ENCODE measurements at regions not wholly inside any gene's neighbourhood (a gene's known extent, or its start where the extent isn't known, plus 50 kb on each side); places are given as distances from the start of the nearest gene placed in this dataset.

GRCh38 chr4:156475322-156475721 is 496.3 kb downstream of the PDGFC start:
- H3K27ac ChIP-seq (ENCODE audit: low read depth, low read length): no peak overlapping the region
- no peak overlapping the region for H3K27ac Mint-ChIP-seq
- no peak for DNase-seq
- H3K27me3 ChIP-seq (ENCODE audit: insufficient read depth, low read length): no peaks in the 10 kb centered on the region
- H3K4me3 Mint-ChIP-seq: no peak overlapping the region
- H3K9me3 ChIP-seq (ENCODE audit: control insufficient read depth in 1 of 2, low read length in 2 of 2): no peaks in the 10 kb centered on the region
- H3K4me3 ChIP-seq (ENCODE audit: low read length in 2 of 2): no peak overlapping the region
- no peaks in the 10 kb centered on the region for H3K4me1 ChIP-seq (ENCODE audit: insufficient read depth, low read length)
- H3K9me3 Mint-ChIP-seq: peaks cover 0 to 5% (median 2%) of the 10 kb centered on the region in 8 donors
- POLR2A ChIA-PET (ENCODE audit: partially characterized antibody): no interaction called here
- H3K4me1 Mint-ChIP-seq: no peaks in the 10 kb centered on the region
- no peaks in the 10 kb centered on the region for H3K36me3 ChIP-seq (ENCODE audit: insufficient read depth, low read length)
- H3K36me3 Mint-ChIP-seq: no peaks in the 10 kb centered on the region
- CTCF ChIA-PET (ENCODE audit: partially characterized antibody): no interaction called here
- intact Hi-C loops (cut with micrococcal nuclease): no loop called here
- H3K27me3 Mint-ChIP-seq: no peaks in the 10 kb centered on the region

GRCh38 chr4:156473151-156473550 is 498.4 kb downstream of the PDGFC start:
- no peaks in the 10 kb centered on the region for H3K27me3 Mint-ChIP-seq
- intact Hi-C loops (cut with micrococcal nuclease): no loop called here
- H3K9me3 Mint-ChIP-seq: peaks cover 0 to 6% (median 2%) of the 10 kb centered on the region in 8 donors
- Histone ChIP-seq H3K9me3 (ENCODE audit: control insufficient read depth in 1 of 2, low read length in 2 of 2) (no peaks in the 10 kb centered on the region), H3K4me3 (ENCODE audit: low read length in 2 of 2) (no peak overlapping the region), H3K27ac (ENCODE audit: low read depth, low read length) (no peak overlapping the region), H3K27me3 (ENCODE audit: insufficient read depth, low read length) (no peaks in the 10 kb centered on the region), H3K36me3 (ENCODE audit: insufficient read depth, low read length) (no peaks in the 10 kb centered on the region), H3K4me1 (ENCODE audit: insufficient read depth, low read length) (no peaks in the 10 kb centered on the region)
- H3K4me1 Mint-ChIP-seq: no peaks in the 10 kb centered on the region
- ChIA-PET CTCF (ENCODE audit: partially characterized antibody) (no interaction called here), POLR2A (ENCODE audit: partially characterized antibody) (no interaction called here)
- no peak overlapping the region for H3K27ac Mint-ChIP-seq
- DNase-seq: no peak
- no peaks in the 10 kb centered on the region for H3K36me3 Mint-ChIP-seq
- no peak overlapping the region for H3K4me3 Mint-ChIP-seq

- Mint-ChIP-seq H3K9me3 (peaks cover 0 to 7% (median 2%) of the 10 kb centered on the region in 8 donors), H3K4me3 (no peak overlapping the region), H3K4me1 (no peaks in the 10 kb centered on the region), H3K27me3 (no peaks in the 10 kb centered on the region), H3K36me3 (no peaks in the 10 kb centered on the region), H3K27ac (no peak overlapping the region)
- Histone ChIP-seq H3K4me1 (ENCODE audit: insufficient read depth, low read length) (no peaks in the 10 kb centered on the region), H3K9me3 (ENCODE audit: control insufficient read depth in 1 of 2, low read length in 2 of 2) (no peaks in the 10 kb centered on the region), H3K27ac (ENCODE audit: low read depth, low read length) (no peak overlapping the region), H3K27me3 (ENCODE audit: insufficient read depth, low read length) (no peaks in the 10 kb centered on the region), H3K4me3 (ENCODE audit: low read length in 2 of 2) (no peak overlapping the region), H3K36me3 (ENCODE audit: insufficient read depth, low read length) (no peaks in the 10 kb centered on the region)
- CTCF ChIA-PET (ENCODE audit: partially characterized antibody): no interaction called here
- intact Hi-C loops (cut with micrococcal nuclease): no loop called here
- POLR2A ChIA-PET (ENCODE audit: partially characterized antibody): no interaction called here
- DNase-seq: no peak
These were observed 499.0 kb downstream of the PDGFC start for GRCh38 chr4:156472624-156473023.

GRCh38 chr4:156459584-156459983 is 505.9 kb upstream of the CTSO start:
- no peak overlapping the region for H3K27ac Mint-ChIP-seq
- DNase-seq: no peak
- ChIA-PET CTCF (ENCODE audit: partially characterized antibody) (no interaction called here), POLR2A (ENCODE audit: partially characterized antibody) (no interaction called here)
- intact Hi-C loops (cut with micrococcal nuclease): no loop called here
- no peaks in the 10 kb centered on the region for H3K27me3 ChIP-seq (ENCODE audit: insufficient read depth, low read length)
- no peak overlapping the region for H3K4me3 ChIP-seq (ENCODE audit: low read length in 2 of 2)
- no peak overlapping the region for H3K27ac ChIP-seq (ENCODE audit: low read depth, low read length)
- no peaks in the 10 kb centered on the region for H3K9me3 ChIP-seq (ENCODE audit: control insufficient read depth in 1 of 2, low read length in 2 of 2)
- H3K9me3 Mint-ChIP-seq: peaks cover 3 to 15% (median 8%) of the 10 kb centered on the region in 8 donors
- H3K4me1 ChIP-seq (ENCODE audit: insufficient read depth, low read length): no peaks in the 10 kb centered on the region
- no peak overlapping the region for H3K4me3 Mint-ChIP-seq
- H3K36me3 ChIP-seq (ENCODE audit: insufficient read depth, low read length): no peaks in the 10 kb centered on the region
- H3K4me1 Mint-ChIP-seq: no peaks in the 10 kb centered on the region
- no peaks in the 10 kb centered on the region for H3K27me3 Mint-ChIP-seq
- no peaks in the 10 kb centered on the region for H3K36me3 Mint-ChIP-seq

- no peaks in the 10 kb centered on the region for H3K36me3 Mint-ChIP-seq
- H3K27ac ChIP-seq (ENCODE audit: low read depth, low read length): no peak overlapping the region
- peaks cover 4 to 11% (median 7%) of the 10 kb centered on the region in 8 donors for H3K9me3 Mint-ChIP-seq
- H3K27me3 ChIP-seq (ENCODE audit: insufficient read depth, low read length): no peaks in the 10 kb centered on the region
- H3K4me3 ChIP-seq (ENCODE audit: low read length in 2 of 2): no peak overlapping the region
- DNase-seq: no peak
- CTCF ChIA-PET (ENCODE audit: partially characterized antibody): interaction anchor here (0.9 kb wide), 1 partner anchor 25 kb away, joined by 3 read pairs; no protein-coding TSS in a partner anchor
- no peaks in the 10 kb centered on the region for H3K27me3 Mint-ChIP-seq
- H3K4me3 Mint-ChIP-seq: no peak overlapping the region
- POLR2A ChIA-PET (ENCODE audit: partially characterized antibody): no interaction called here
- no peaks in the 10 kb centered on the region for H3K9me3 ChIP-seq (ENCODE audit: control insufficient read depth in 1 of 2, low read length in 2 of 2)
- no peaks in the 10 kb centered on the region for H3K4me1 ChIP-seq (ENCODE audit: insufficient read depth, low read length)
- no peaks in the 10 kb centered on the region for H3K4me1 Mint-ChIP-seq
- H3K27ac Mint-ChIP-seq: no peak overlapping the region
- no peaks in the 10 kb centered on the region for H3K36me3 ChIP-seq (ENCODE audit: insufficient read depth, low read length)
- intact Hi-C loops (cut with micrococcal nuclease): no loop called here
These were observed 503.2 kb upstream of the CTSO start for GRCh38 chr4:156456830-156457229.

- no peaks in the 10 kb centered on the region for H3K4me1 ChIP-seq (ENCODE audit: insufficient read depth, low read length)
- POLR2A ChIA-PET (ENCODE audit: partially characterized antibody): no interaction called here
- H3K27me3 Mint-ChIP-seq: no peaks in the 10 kb centered on the region
- H3K36me3 Mint-ChIP-seq: no peaks in the 10 kb centered on the region
- H3K4me1 Mint-ChIP-seq: no peaks in the 10 kb centered on the region
- no peak overlapping the region for H3K4me3 ChIP-seq (ENCODE audit: low read length in 2 of 2)
- H3K9me3 Mint-ChIP-seq: peaks cover 0 to 6% (median 1%) of the 10 kb centered on the region in 8 donors
- H3K9me3 ChIP-seq (ENCODE audit: control insufficient read depth in 1 of 2, low read length in 2 of 2): no peaks in the 10 kb centered on the region
- intact Hi-C loops (cut with micrococcal nuclease): no loop called here
- no peak overlapping the region for H3K27ac ChIP-seq (ENCODE audit: low read depth, low read length)
- H3K4me3 Mint-ChIP-seq: no peak overlapping the region
- no peaks in the 10 kb centered on the region for H3K27me3 ChIP-seq (ENCODE audit: insufficient read depth, low read length)
- no peak overlapping the region for H3K27ac Mint-ChIP-seq
- CTCF ChIA-PET (ENCODE audit: partially characterized antibody): no interaction called here
- DNase-seq: no peak
- H3K36me3 ChIP-seq (ENCODE audit: insufficient read depth, low read length): no peaks in the 10 kb centered on the region
These were observed 489.8 kb upstream of the CTSO start for GRCh38 chr4:156443488-156443887.

- Histone ChIP-seq H3K27ac (ENCODE audit: low read depth, low read length) (no peak overlapping the region), H3K4me3 (ENCODE audit: low read length in 2 of 2) (no peak overlapping the region), H3K4me1 (ENCODE audit: insufficient read depth, low read length) (no peaks in the 10 kb centered on the region), H3K36me3 (ENCODE audit: insufficient read depth, low read length) (no peaks in the 10 kb centered on the region), H3K27me3 (ENCODE audit: insufficient read depth, low read length) (no peaks in the 10 kb centered on the region), H3K9me3 (ENCODE audit: control insufficient read depth in 1 of 2, low read length in 2 of 2) (no peaks in the 10 kb centered on the region)
- no peaks in the 10 kb centered on the region for H3K27me3 Mint-ChIP-seq
- intact Hi-C loops (cut with micrococcal nuclease): no loop called here
- no peak overlapping the region for H3K27ac Mint-ChIP-seq
- ChIA-PET CTCF (ENCODE audit: partially characterized antibody) (no interaction called here), POLR2A (ENCODE audit: partially characterized antibody) (no interaction called here)
- peaks cover 0 to 3% (median 0%) of the 10 kb centered on the region in 8 donors for H3K9me3 Mint-ChIP-seq
- H3K4me3 Mint-ChIP-seq: no peak overlapping the region
- no peaks in the 10 kb centered on the region for H3K36me3 Mint-ChIP-seq
- no peak for DNase-seq
- no peaks in the 10 kb centered on the region for H3K4me1 Mint-ChIP-seq
These were observed 489.2 kb upstream of the CTSO start for GRCh38 chr4:156442912-156443311.

DNA sequence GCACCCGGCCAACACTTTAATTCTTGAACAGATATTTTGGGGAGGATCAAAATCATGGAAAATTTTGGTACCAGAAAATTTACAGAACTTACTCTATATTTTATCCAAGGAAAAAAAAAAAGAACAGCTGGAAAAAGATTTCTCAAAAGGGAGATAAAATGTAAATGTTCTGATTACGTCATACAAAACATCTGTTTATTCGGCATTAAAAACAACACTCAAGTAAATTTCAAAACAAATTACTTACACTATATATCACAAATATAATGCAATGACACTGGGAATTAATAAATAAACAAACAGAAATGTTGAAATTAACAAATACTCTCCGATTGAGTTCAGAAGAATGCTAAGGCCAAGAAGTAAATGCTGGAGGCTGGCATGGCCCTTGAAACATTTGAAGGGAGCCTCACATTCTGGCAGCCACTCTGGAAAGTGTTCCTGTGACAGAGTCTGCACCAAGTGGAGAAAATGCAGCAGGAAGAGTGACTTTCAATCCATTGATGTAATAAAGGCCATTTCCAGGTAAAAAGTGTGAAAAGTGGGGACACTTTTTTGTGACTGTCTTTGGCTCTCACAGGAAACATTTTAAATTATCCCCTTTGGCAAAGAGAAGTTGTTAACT is 486.0 kb upstream of the CTSO start:
- CTCF ChIA-PET (ENCODE audit: partially characterized antibody): no interaction called here
- Histone ChIP-seq H3K27ac (ENCODE audit: low read depth, low read length) (no peak overlapping the region), H3K4me1 (ENCODE audit: insufficient read depth, low read length) (no peaks in the 10 kb centered on the region), H3K27me3 (ENCODE audit: insufficient read depth, low read length) (no peaks in the 10 kb centered on the region), H3K4me3 (ENCODE audit: low read length in 2 of 2) (no peak overlapping the region), H3K9me3 (ENCODE audit: control insufficient read depth in 1 of 2, low read length in 2 of 2) (no peaks in the 10 kb centered on the region), H3K36me3 (ENCODE audit: insufficient read depth, low read length) (no peaks in the 10 kb centered on the region)
- intact Hi-C loops (cut with micrococcal nuclease): no loop called here
- Mint-ChIP-seq H3K4me1 (no peaks in the 10 kb centered on the region), H3K27me3 (no peaks in the 10 kb centered on the region), H3K36me3 (no peaks in the 10 kb centered on the region), H3K9me3 (peaks cover 0 to 3% (median 0%) of the 10 kb centered on the region in 8 donors), H3K27ac (no peak overlapping the region), H3K4me3 (no peak overlapping the region)
- DNase-seq: no peak
- POLR2A ChIA-PET (ENCODE audit: partially characterized antibody): no interaction called here
